ENCODE measurements at regions not wholly inside any gene's neighbourhood (a gene's known extent, or its start where the extent isn't known, plus 50 kb on each side); places are given as distances from the start of the nearest gene placed in this dataset.

DNA sequence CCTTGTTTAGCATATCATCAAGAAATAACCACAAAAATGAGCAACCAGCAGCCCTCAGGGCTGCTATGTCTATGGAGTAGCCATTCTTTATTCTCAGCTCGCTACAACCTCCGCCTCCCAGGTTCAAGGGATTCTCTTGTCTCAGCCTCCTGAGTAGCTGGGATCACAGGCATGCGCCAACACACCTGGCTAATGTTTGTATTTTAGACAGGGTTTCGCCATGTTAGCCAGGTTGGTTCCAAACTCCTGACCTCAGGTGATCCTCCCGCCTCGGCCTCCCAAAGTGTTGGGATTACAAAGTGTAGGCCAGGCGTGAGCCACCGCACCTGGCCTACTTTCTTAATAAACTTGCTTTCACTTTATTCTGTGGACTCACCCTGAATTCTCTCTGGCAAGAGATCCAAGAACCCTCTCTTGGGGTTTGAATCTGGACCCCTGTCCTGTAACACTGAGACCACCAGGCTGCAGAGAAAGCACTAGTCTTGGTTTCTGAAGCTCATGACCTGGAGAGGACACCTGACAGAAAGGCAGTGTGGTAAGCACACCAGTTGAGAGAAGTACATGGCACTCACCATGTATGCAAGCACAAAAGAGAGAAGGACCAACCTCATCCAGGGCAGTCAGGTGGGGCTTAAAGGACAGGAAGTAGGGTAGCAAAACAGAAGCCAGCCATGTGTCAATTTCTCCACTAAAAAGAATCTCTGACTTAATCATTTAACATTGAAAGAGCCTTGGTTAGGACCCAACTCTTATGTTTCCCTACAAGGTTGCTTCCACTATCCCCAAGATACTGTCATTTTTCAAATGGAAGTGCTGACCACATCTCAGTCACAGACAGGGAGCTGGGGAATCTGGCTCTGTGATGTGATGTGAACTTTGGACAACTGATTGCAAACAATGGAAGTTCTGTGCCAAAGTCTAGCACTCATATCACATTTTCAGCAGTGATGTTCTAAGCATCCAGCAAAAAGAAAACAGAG lies 97.4 kb upstream of the DST start (continued):
- TF ChIP-seq, protein P1, sequence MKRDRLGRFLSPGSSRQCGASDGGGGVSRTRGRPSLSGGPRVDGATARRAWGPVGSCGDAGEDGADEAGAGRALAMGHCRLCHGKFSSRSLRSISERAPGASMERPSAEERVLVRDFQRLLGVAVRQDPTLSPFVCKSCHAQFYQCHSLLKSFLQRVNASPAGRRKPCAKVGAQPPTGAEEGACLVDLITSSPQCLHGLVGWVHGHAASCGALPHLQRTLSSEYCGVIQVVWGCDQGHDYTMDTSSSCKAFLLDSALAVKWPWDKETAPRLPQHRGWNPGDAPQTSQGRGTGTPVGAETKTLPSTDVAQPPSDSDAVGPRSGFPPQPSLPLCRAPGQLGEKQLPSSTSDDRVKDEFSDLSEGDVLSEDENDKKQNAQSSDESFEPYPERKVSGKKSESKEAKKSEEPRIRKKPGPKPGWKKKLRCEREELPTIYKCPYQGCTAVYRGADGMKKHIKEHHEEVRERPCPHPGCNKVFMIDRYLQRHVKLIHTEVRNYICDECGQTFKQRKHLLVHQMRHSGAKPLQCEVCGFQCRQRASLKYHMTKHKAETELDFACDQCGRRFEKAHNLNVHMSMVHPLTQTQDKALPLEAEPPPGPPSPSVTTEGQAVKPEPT (CRISPR knock-in tag; IDR thresholded peaks at IDR 0.05; ENCODE audit: low read depth): no peak
- TF ChIP-seq RXRA (CRISPR knock-in tag; IDR thresholded peaks at IDR 0.05) (no peak; the same call in 1 of the 2 replicates), KAT7 (CRISPR knock-in tag; IDR thresholded peaks at IDR 0.05; ENCODE audit: borderline replicate concordance) (peak; percentile 56; the same call in 1 of the 2 replicates), AGO2 (optimal IDR thresholded peaks at IDR 0.05; ENCODE audit: low read depth, low read length) (no peak), ZNF292 (CRISPR knock-in tag; IDR thresholded peaks at IDR 0.05; ENCODE audit: borderline replicate concordance, low read depth) (peak; percentile 90), ZNF367 (CRISPR knock-in tag; IDR thresholded peaks at IDR 0.05; ENCODE audit: borderline replicate concordance) (no peak), HOXD1 (CRISPR knock-in tag; IDR thresholded peaks at IDR 0.05) (no peak), RBFOX2 (IDR thresholded peaks at IDR 0.05; ENCODE audit: low read depth, low read length) (0 out of 2 replicates have a peak, but pooled peaks have one; percentile 23), ETV5 (CRISPR knock-in tag; IDR thresholded peaks at IDR 0.05; ENCODE audit: borderline replicate concordance) (peak; percentile 58; the same call in 1 of the 2 replicates), MTA1 (CRISPR knock-in tag; IDR thresholded peaks at IDR 0.05; ENCODE audit: borderline replicate concordance) (no peak), HNRNPH1 (optimal IDR thresholded peaks at IDR 0.05; ENCODE audit: low read depth, low read length) (no peak), ZNF160 (CRISPR knock-in tag; IDR thresholded peaks at IDR 0.05) (no peak), ZFP41 (CRISPR knock-in tag; IDR thresholded peaks at IDR 0.05; ENCODE audit: borderline replicate concordance) (no peak), NFE2L2 (IDR thresholded peaks at IDR 0.05; ENCODE audit: low read length) (no peak), ZSCAN12 (CRISPR knock-in tag; IDR thresholded peaks at IDR 0.05) (no peak), FOSL1 (CRISPR knock-in tag; IDR thresholded peaks at IDR 0.05; ENCODE audit: borderline replicate concordance) (no peak), ZNF451 (CRISPR knock-in tag; IDR thresholded peaks at IDR 0.05) (no peak), ONECUT2 (CRISPR knock-in tag; IDR thresholded peaks at IDR 0.05) (no peak), DPF2 (CRISPR knock-in tag; IDR thresholded peaks at IDR 0.05; ENCODE audit: borderline replicate concordance, low read depth) (peak; percentile 56; the same call in 1 of the 2 replicates), NR2F2 (IDR thresholded peaks at IDR 0.05; ENCODE audit: borderline replicate concordance, low read depth) (peak; percentile 34; the same call in 1 of the 2 replicates), ZNF101 (CRISPR knock-in tag; IDR thresholded peaks at IDR 0.05; ENCODE audit: borderline replicate concordance, low read depth) (no peak), TBP (CRISPR knock-in tag; IDR thresholded peaks at IDR 0.05) (no peak), POLR2AphosphoS2 (IDR thresholded peaks at IDR 0.05; ENCODE audit: low read depth, low read length) (no peak), ZNF883 (CRISPR knock-in tag; IDR thresholded peaks at IDR 0.05; ENCODE audit: not compliant biosample characterization) (no peak), HNF4A (CRISPR knock-in tag; IDR thresholded peaks at IDR 0.05) (peak; percentile 97), SIN3B (IDR thresholded peaks at IDR 0.05; ENCODE audit: low read length) (no peak), ARNT (IDR thresholded peaks at IDR 0.05) (no peak), SCMH1 (CRISPR knock-in tag; IDR thresholded peaks at IDR 0.05; ENCODE audit: borderline replicate concordance) (no peak)
- TF ChIP-seq, protein P2, sequence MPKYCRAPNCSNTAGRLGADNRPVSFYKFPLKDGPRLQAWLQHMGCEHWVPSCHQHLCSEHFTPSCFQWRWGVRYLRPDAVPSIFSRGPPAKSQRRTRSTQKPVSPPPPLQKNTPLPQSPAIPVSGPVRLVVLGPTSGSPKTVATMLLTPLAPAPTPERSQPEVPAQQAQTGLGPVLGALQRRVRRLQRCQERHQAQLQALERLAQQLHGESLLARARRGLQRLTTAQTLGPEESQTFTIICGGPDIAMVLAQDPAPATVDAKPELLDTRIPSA (CRISPR knock-in tag; IDR thresholded peaks at IDR 0.05; ENCODE audit: borderline replicate concordance): no peak
- TF ChIP-seq, protein P3, sequence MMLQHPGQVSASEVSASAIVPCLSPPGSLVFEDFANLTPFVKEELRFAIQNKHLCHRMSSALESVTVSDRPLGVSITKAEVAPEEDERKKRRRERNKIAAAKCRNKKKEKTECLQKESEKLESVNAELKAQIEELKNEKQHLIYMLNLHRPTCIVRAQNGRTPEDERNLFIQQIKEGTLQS (CRISPR knock-in tag; IDR thresholded peaks at IDR 0.05): no peak

Data from HepG2 (cell line).